IMR-90 (cell line): ENCODE measurements at regions not wholly inside any gene's neighbourhood (a gene's known extent, or its start where the extent isn't known, plus 50 kb on each side); places are given as distances from the start of the nearest gene placed in this dataset.

Experiments used
- ATAC-seq: fragments of 200-7000 bp; cut with Tn5 transposase; 2 replicates; pipeline ENCODE4 v1.9.1; 2020; ENCODE audit warnings: low read depth, mild to moderate bottlenecking, moderate library complexity
- BruUV-seq: library from RNA; stranded (reverse); fragments of 400-500 nt; replicated peaks from 2 replicates; lab custom pipeline; 2021; lab: Mats Ljungman, UMichigan
- CTCF ChIA-PET: fragments of 300-600 bp; formaldehyde crosslinking; extraction: SDS; loops from one replicate; lab custom pipeline; 2021; ENCODE audit warnings: antibody characterized with exemption; lab: Yijun Ruan, JAX
- POLR2A ChIA-PET: fragments of 300-600 bp; sonication (Branson Sonifier 250); formaldehyde crosslinking; loops from one replicate; lab custom pipeline; 2022; ENCODE audit warnings: antibody characterized with exemption; ENCODE audit not compliant: unreplicated experiment; lab: Charles Lee
- DNase-seq: peaks from one replicate; pipeline ENCODE4 v3.0.0; 2013
- H2AFZ ChIP-seq: replicated peaks from 2 replicates; pipeline ENCODE3; 2013; ENCODE audit warnings: low read length, mild to moderate bottlenecking; ENCODE audit not compliant: poor library complexity
- H2AK5ac ChIP-seq: 2 replicates; pipeline ENCODE4 v1.6.1; 2013; ENCODE audit warnings: low read depth, low read length, inconsistent platforms
- H2AK9ac ChIP-seq: replicated peaks from 2 replicates; pipeline ENCODE3; 2013; ENCODE audit warnings: mild to moderate bottlenecking, low read depth, low read length, moderate library complexity; ENCODE audit not compliant: poor library complexity
- H2BK120ac ChIP-seq: 2 replicates; pipeline ENCODE4 v1.6.1; 2013; ENCODE audit warnings: low read depth, low read length, inconsistent platforms
- H2BK15ac ChIP-seq: 3 replicates; pipeline ENCODE4 v1.6.1; 2013; ENCODE audit warnings: low read depth, low read length, inconsistent platforms
- H2BK20ac ChIP-seq: 2 replicates; pipeline ENCODE4 v1.6.1; 2013; ENCODE audit warnings: low read depth, mild to moderate bottlenecking, inconsistent platforms, low read length, moderate library complexity
- H2BK5ac ChIP-seq: 2 replicates; pipeline ENCODE4 v1.6.1; 2013; ENCODE audit warnings: mild to moderate bottlenecking, low read depth, low read length, inconsistent platforms; ENCODE audit not compliant: poor library complexity, severe bottlenecking
- H3K14ac ChIP-seq: replicated peaks from 2 replicates; pipeline ENCODE4 v1.6.1; 2013; ENCODE audit warnings: low read depth, low read length, inconsistent platforms
- H3K18ac ChIP-seq: 2 replicates; pipeline ENCODE4 v1.6.1; 2013; ENCODE audit warnings: low read depth, low read length, control low read depth
- H3K23ac ChIP-seq: 2 replicates; pipeline ENCODE4 v1.6.1; 2013; ENCODE audit warnings: low read depth, low read length, inconsistent platforms
- H3K27ac ChIP-seq: 2 replicates; pipeline ENCODE4 v1.5.1; 2013; ENCODE audit warnings: mild to moderate bottlenecking, control low read depth, low read length; ENCODE audit not compliant: insufficient read depth
- H3K27me3 ChIP-seq: 2 replicates; pipeline ENCODE4 v1.6.1; 2013; ENCODE audit warnings: low read length; ENCODE audit not compliant: control insufficient read depth, insufficient read depth
- H3K36me3 ChIP-seq: 2 replicates; pipeline ENCODE4 v1.6.1; 2013; ENCODE audit warnings: low read length, mixed read lengths; ENCODE audit not compliant: control insufficient read depth, insufficient read depth
- H3K4ac ChIP-seq: 2 replicates; pipeline ENCODE4 v1.6.1; 2013; ENCODE audit warnings: low read depth, low read length, inconsistent platforms
- H3K4me1 ChIP-seq: 2 replicates; pipeline ENCODE4 v1.6.1; 2013; ENCODE audit warnings: low read length, mixed read lengths; ENCODE audit not compliant: control insufficient read depth, insufficient read depth
- H3K4me2 ChIP-seq: 2 replicates; pipeline ENCODE4 v1.6.1; 2013; ENCODE audit warnings: low read depth, mild to moderate bottlenecking, control low read depth, low read length, moderate library complexity
- H3K4me3 ChIP-seq: 2 replicates; pipeline ENCODE4 v1.5.1; 2013; ENCODE audit warnings: low read depth, mild to moderate bottlenecking, control low read depth, low read length, moderate library complexity; ENCODE audit not compliant: insufficient read depth
- H3K56ac ChIP-seq: 2 replicates; pipeline ENCODE4 v1.6.1; 2013; ENCODE audit warnings: low read length, inconsistent platforms; ENCODE audit not compliant: insufficient read depth; ENCODE audit errors: extremely low read depth
- H3K79me1 ChIP-seq, 2 experiments: 2 replicates each; pipeline ENCODE4 v1.6.1; 2013; ENCODE audit warnings: low read length in 2 of 2, inconsistent platforms in 1 of 2, low read depth in 1 of 2
- H3K9ac ChIP-seq: 2 replicates; pipeline ENCODE4 v1.6.1; 2013; ENCODE audit warnings: low read depth, low read length, control low read depth
- H3K9me1 ChIP-seq: 2 replicates; pipeline ENCODE4 v1.6.1; 2013; ENCODE audit warnings: low read length, inconsistent platforms; ENCODE audit not compliant: insufficient read depth
- H3K9me3 ChIP-seq: 2 replicates; pipeline ENCODE4 v1.6.1; 2013; ENCODE audit warnings: low read length; ENCODE audit not compliant: control insufficient read depth, insufficient read depth
- H4K20me1 ChIP-seq: 2 replicates; pipeline ENCODE4 v1.6.1; 2013; ENCODE audit warnings: low read length, inconsistent platforms; ENCODE audit not compliant: insufficient read depth
- H4K5ac ChIP-seq: 2 replicates; pipeline ENCODE4 v1.6.1; 2013; ENCODE audit warnings: mild to moderate bottlenecking, low read depth, low read length, control low read depth
- H4K8ac ChIP-seq, 2 experiments: 2 replicates each; pipeline ENCODE4 v1.6.1; 2013; ENCODE audit warnings: low read depth in 2 of 2, low read length in 2 of 2, control low read depth in 1 of 2, inconsistent platforms in 1 of 2
- H4K91ac ChIP-seq: 2 replicates; pipeline ENCODE4 v1.6.1; 2013; ENCODE audit warnings: low read depth, low read length, inconsistent platforms; ENCODE audit not compliant: insufficient read depth
- MAZ ChIP-seq: IDR thresholded peaks from 2 replicates; pipeline ENCODE4 v1.6.1; 2012; ENCODE audit warnings: low read depth, mild to moderate bottlenecking, low read length, improper control_type of control experiment, moderate library complexity, borderline replicate concordance
- WGBS, 2 experiments: methylation state at CpG; one replicate each; pipeline versions ENCODE4 v1.1.5 to v1.1.7; 2013; ENCODE audit warnings: missing lambda C conversion rate in 2 of 2; ENCODE audit not compliant: insufficient read length in 1 of 2; ENCODE audit errors: extremely low coverage in 2 of 2; 5-methylcytosine and 5-hydroxymethylcytosine counted together
- dilution Hi-C: fragments of 300-500 bp; cut with HindIII; formaldehyde crosslinking; loops from one replicate; pipeline ENCODE4 v1.14.3; 2018; ENCODE audit warnings: low sequenced_read_pairs; ENCODE audit not compliant: unreplicated experiment
- in situ Hi-C: fragments of 300-500 bp; cut with MboI; formaldehyde crosslinking; loops from 3 replicates; pipeline ENCODE4 v1.14.3; 2019; ENCODE audit warnings: low sequenced_read_pairs, inconsistent platforms, mixed read lengths
- intact Hi-C: fragments of 100-400 bp; cut with micrococcal nuclease; formaldehyde crosslinking; loops from 2 replicates; pipeline ENCODE4 v1.10.0; 2022

DNA sequence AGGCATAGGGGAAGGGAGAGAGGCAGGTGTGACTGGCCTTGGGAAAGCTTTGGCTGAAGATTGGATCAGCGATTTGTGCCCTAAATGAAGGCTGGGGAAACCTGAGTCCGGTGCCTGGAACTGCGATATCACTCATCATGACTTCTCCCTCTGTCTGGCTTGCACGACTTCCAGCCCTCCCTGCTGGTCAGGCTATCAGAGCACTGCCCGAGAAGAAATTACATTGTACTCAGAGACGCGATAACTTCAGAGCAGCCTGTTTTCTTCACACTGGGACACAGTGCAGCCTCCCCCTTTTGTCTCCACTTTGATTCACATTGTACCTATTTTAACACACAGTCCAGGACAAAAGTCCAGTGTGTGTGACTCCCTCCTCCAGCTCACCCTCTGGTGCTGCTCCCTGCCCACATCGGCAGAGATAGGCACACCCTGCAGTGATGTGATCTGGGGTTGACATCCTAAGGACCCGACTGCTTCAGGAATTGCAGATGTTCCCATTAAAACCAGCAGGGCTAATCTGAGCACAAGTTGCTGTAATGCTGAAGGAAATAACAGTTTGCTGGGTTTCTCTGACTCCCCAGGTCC lies 62.1 kb upstream of the CADM1 start:
- H3K23ac ChIP-seq = no peak overlapping the region
- H3K9me3 ChIP-seq = no peaks in the 10 kb centered on the region
- no peaks in the 10 kb centered on the region for H3K36me3 ChIP-seq
- H2BK20ac ChIP-seq = no peak overlapping the region
- H3K4me2 ChIP-seq = no peak overlapping the region
- no peak overlapping the region for H3K27ac ChIP-seq
- no peak for ATAC-seq
- H2AFZ ChIP-seq = no peak overlapping the region
- no peak overlapping the region for H4K91ac ChIP-seq
- no peaks in the 10 kb centered on the region for H3K9me1 ChIP-seq
- WGBS, 2 experiments = 51% methylated on average over 4 of the region's 9 CpGs; no CpG with 5 or more reads in 1 of the 2 experiments
- no peak overlapping the region for H2BK5ac ChIP-seq
- no peak overlapping the region for H2AK9ac ChIP-seq
- no peak for TF ChIP-seq MAZ
- BruUV-seq = no TSS peak
- H3K4me1 ChIP-seq = no peaks in the 10 kb centered on the region
- no peak overlapping the region for H2AK5ac ChIP-seq
- H3K4me3 ChIP-seq = no peak overlapping the region
- intact Hi-C loops = no loop called here
- H3K18ac ChIP-seq = no peak overlapping the region
- H3K27me3 ChIP-seq = peaks cover 13% of the 10 kb centered on the region
- in situ Hi-C loops = no loop called here
- H2BK15ac ChIP-seq = no peak overlapping the region
- no peak overlapping the region for H3K4ac ChIP-seq
- H2BK120ac ChIP-seq = no peak overlapping the region
- no peaks in the 10 kb centered on the region for H3K79me1 ChIP-seq
- CTCF ChIA-PET = no interaction called here
- H3K14ac ChIP-seq = no peak overlapping the region
- H3K9ac ChIP-seq = no peak overlapping the region
- H4K20me1 ChIP-seq = no peaks in the 10 kb centered on the region
- H4K5ac ChIP-seq = no peak overlapping the region
- POLR2A ChIA-PET = no interaction called here
- H3K56ac ChIP-seq = no peak overlapping the region
- no peak overlapping the region for H4K8ac ChIP-seq
- dilution Hi-C loops = no loop called here
- DNase-seq = no peak
